PC-9 (cell line): ENCODE measurements at regions not wholly inside any gene's neighbourhood (a gene's known extent, or its start where the extent isn't known, plus 50 kb on each side); places are given as distances from the start of the nearest gene placed in this dataset.

Source experiments
- BruUV-seq: library from RNA; stranded (reverse); fragments of 400-500 nt; replicated peaks from 2 replicates; lab custom pipeline; 2021; lab: Mats Ljungman, UMichigan
- CTCF ChIA-PET: fragments of 300-600 bp; sonication (Branson Sonifier 250); formaldehyde crosslinking; loops from one replicate; lab custom pipeline; 2022; ENCODE audit warnings: antibody characterized with exemption; lab: Charles Lee
- POLR2A ChIA-PET: fragments of 300-600 bp; sonication (Branson Sonifier 250); formaldehyde crosslinking; loops from one replicate; lab custom pipeline; 2022; ENCODE audit warnings: antibody characterized with exemption; ENCODE audit not compliant: unreplicated experiment; lab: Charles Lee
- DNase-seq, 2 experiments: peaks; one replicate each; pipeline versions ENCODE4 v3.0.0 to v3.0.0-alpha.2; 2015 to 2022; ENCODE audit warnings: mixed read lengths in 1 of 2
- H2AFZ ChIP-seq: fragments of 200-600 bp; sonication (generic); 2 replicates; pipeline ENCODE4 v1.8.1; 2017; ENCODE audit warnings: antibody characterized with exemption
- H3F3A ChIP-seq: fragments of 200-600 bp; sonication (generic); 2 replicates; pipeline ENCODE4 v1.8.1; 2017; ENCODE audit warnings: antibody characterized with exemption, mild to moderate bottlenecking, low read depth; ENCODE audit not compliant: insufficient read depth
- H3K27ac ChIP-seq: fragments of 200-600 bp; sonication (generic); 2 replicates; pipeline ENCODE4 v1.6.1; 2016; ENCODE audit warnings: mixed run types
- H3K27me3 ChIP-seq: fragments of 200-600 bp; sonication (generic); 2 replicates; pipeline ENCODE4 v1.6.1; 2016; ENCODE audit warnings: low read depth, mixed run types; ENCODE audit not compliant: insufficient read depth
- H3K36me3 ChIP-seq: fragments of 200-600 bp; sonication (generic); 2 replicates; pipeline ENCODE4 v1.6.1; 2016; ENCODE audit warnings: low read depth, mixed run types
- H3K4me1 ChIP-seq: fragments of 200-600 bp; sonication (generic); replicated peaks from 2 replicates; pipeline ENCODE4 v1.6.1; 2016; ENCODE audit warnings: mixed run types; ENCODE audit not compliant: insufficient read depth
- H3K4me2 ChIP-seq: fragments of 200-600 bp; sonication (generic); 2 replicates; pipeline ENCODE4 v1.6.1; 2017; ENCODE audit warnings: mixed run types
- H3K4me3 ChIP-seq: fragments of 200-600 bp; sonication (generic); 2 replicates; pipeline ENCODE4 v1.6.1; 2016; ENCODE audit warnings: mixed run types
- H3K79me2 ChIP-seq: fragments of 200-600 bp; sonication (generic); 2 replicates; pipeline ENCODE4 v1.6.1; 2017; ENCODE audit warnings: low read depth, mixed run types
- H3K9me2 ChIP-seq: fragments of 200-600 bp; sonication (generic); 2 replicates; pipeline ENCODE4 v1.8.1; 2017; ENCODE audit warnings: mild to moderate bottlenecking; ENCODE audit not compliant: insufficient read depth
- H3K9me3 ChIP-seq: fragments of 200-600 bp; sonication (generic); 2 replicates; pipeline ENCODE4 v1.8.1; 2016; ENCODE audit warnings: low read depth; ENCODE audit not compliant: insufficient read depth
- H4K20me1 ChIP-seq: fragments of 200-600 bp; sonication (generic); 2 replicates; pipeline ENCODE4 v1.8.1; 2017; ENCODE audit not compliant: insufficient read depth
- CTCF ChIP-seq: fragments of 200-600 bp; sonication (generic); conservative IDR thresholded peaks from 2 replicates; pipeline ENCODE4 v1.6.1; 2017; ENCODE audit warnings: mixed run types, antibody characterized with exemption, mild to moderate bottlenecking, moderate library complexity
- EZH2 ChIP-seq: fragments of 200-600 bp; sonication (generic); IDR thresholded peaks from 2 replicates; pipeline ENCODE4 v1.8.0; 2017; ENCODE audit warnings: antibody characterized with exemption, low read depth
- intact Hi-C: fragments of 100-400 bp; cut with micrococcal nuclease; formaldehyde crosslinking; loops from one replicate; pipeline ENCODE4 v1.10.0; 2022; ENCODE audit not compliant: unreplicated experiment

DNA sequence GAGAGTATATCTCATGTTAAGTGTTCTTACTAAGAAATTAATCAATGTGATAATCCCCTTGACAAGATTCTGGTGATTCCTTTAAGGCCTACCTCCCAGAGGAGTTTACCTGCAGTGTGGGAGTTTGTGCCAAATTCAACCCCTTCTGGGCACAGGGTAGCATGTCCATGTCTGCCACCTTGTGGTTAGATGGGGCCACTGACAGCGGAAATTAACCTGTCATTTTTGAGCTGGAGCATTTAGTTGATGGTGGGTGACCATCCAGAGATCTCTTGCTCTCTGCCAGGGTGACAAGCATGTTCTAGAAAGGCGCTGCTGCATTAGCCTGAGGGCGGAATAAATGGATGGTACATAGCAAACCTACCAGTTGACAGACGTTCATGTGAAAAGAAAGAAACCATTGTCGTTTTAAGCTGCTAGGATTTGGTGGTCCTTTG is 132.2 kb downstream of the FBXO4 start:
- Histone ChIP-seq H3K36me3 (no peaks in the 10 kb centered on the region), H2AFZ (no peak overlapping the region), H4K20me1 (no peaks in the 10 kb centered on the region), H3F3A (no peaks in the 10 kb centered on the region), H3K4me2 (no peak overlapping the region), H3K9me3 (no peaks in the 10 kb centered on the region), H3K27me3 (no peaks in the 10 kb centered on the region), H3K27ac (no peak overlapping the region), H3K4me1 (no peaks in the 10 kb centered on the region), H3K9me2 (no peaks in the 10 kb centered on the region), H3K4me3 (no peak overlapping the region), H3K79me2 (no peaks in the 10 kb centered on the region)
- POLR2A ChIA-PET: no interaction called here
- CTCF ChIA-PET: interaction anchor here (0.6 to 2.4 kb wide), 22 partner anchors 8 to 1680 kb away, joined by 3 to 48 read pairs (median 4); partner anchors contain the start of gene FBXO4
- intact Hi-C loops: loop anchor here (1.0 to 5.0 kb wide), 3 partner anchors 201 to 832 kb away; no protein-coding TSS in a partner anchor
- DNase-seq: peak; percentile 46 to 60
- no TSS peak for BruUV-seq
- TF ChIP-seq EZH2: no peak
- TF ChIP-seq CTCF: peak; percentile 97

- Histone ChIP-seq H2AFZ (no peak overlapping the region), H3K9me3 (no peaks in the 10 kb centered on the region), H3K27ac (no peak overlapping the region), H3K36me3 (no peaks in the 10 kb centered on the region), H3K79me2 (no peaks in the 10 kb centered on the region), H3K9me2 (no peaks in the 10 kb centered on the region), H3K4me3 (no peak overlapping the region), H4K20me1 (no peaks in the 10 kb centered on the region), H3K4me2 (no peak overlapping the region), H3K4me1 (no peaks in the 10 kb centered on the region), H3F3A (no peaks in the 10 kb centered on the region), H3K27me3 (no peaks in the 10 kb centered on the region)
- peak in 1 of 2 experiments; percentile 67 for DNase-seq
- CTCF ChIA-PET: no interaction called here
- POLR2A ChIA-PET: no interaction called here
- intact Hi-C loops: loop anchor here (5.0 kb wide), 1 partner anchor 352 kb away; no protein-coding TSS in a partner anchor
- no TSS peak for BruUV-seq
- TF ChIP-seq CTCF (no peak), EZH2 (no peak)
These were observed 134.2 kb downstream of the FBXO4 start for GRCh38 chr5:42059291-42059690.

GRCh38 chr5:42059778-42060464 is 134.8 kb downstream of the FBXO4 start:
- intact Hi-C loops: loop anchor here (5.0 kb wide), 1 partner anchor 353 kb away; no protein-coding TSS in a partner anchor
- TF ChIP-seq CTCF (no peak), EZH2 (no peak)
- H3F3A ChIP-seq: no peaks in the 10 kb centered on the region
- no TSS peak for BruUV-seq
- no peaks in the 10 kb centered on the region for H3K79me2 ChIP-seq
- no peaks in the 10 kb centered on the region for H3K27me3 ChIP-seq
- H2AFZ ChIP-seq: no peak overlapping the region
- ChIA-PET POLR2A (no interaction called here), CTCF (no interaction called here)
- H3K4me3 ChIP-seq: no peak overlapping the region
- H3K4me1 ChIP-seq: no peaks in the 10 kb centered on the region
- no peaks in the 10 kb centered on the region for H4K20me1 ChIP-seq
- no peak overlapping the region for H3K4me2 ChIP-seq
- H3K9me2 ChIP-seq: no peaks in the 10 kb centered on the region
- no peak overlapping the region for H3K27ac ChIP-seq
- no peaks in the 10 kb centered on the region for H3K9me3 ChIP-seq
- no peak for DNase-seq
- no peaks in the 10 kb centered on the region for H3K36me3 ChIP-seq
